MM.1S (cell line): ENCODE measurements at regions not wholly inside any gene's neighbourhood (a gene's known extent, or its start where the extent isn't known, plus 50 kb on each side); places are given as distances from the start of the nearest gene placed in this dataset.

Experiments
- DNase-seq: peaks from one replicate; pipeline ENCODE4 v3.0.0-alpha.2; 2015
- H2AFZ ChIP-seq: fragments of 300-600 bp; sonication (generic); 2 replicates; pipeline ENCODE4 v1.6.0; 2016; ENCODE audit warnings: antibody characterized with exemption, low read length
- H3F3A ChIP-seq: fragments of 300-600 bp; sonication (generic); 2 replicates; pipeline ENCODE4 v1.6.1; 2016; ENCODE audit warnings: mild to moderate bottlenecking, antibody characterized with exemption, low read length, moderate library complexity, mixed read lengths; ENCODE audit not compliant: insufficient read depth
- H3K27ac ChIP-seq: fragments of 300-600 bp; sonication (generic); 2 replicates; pipeline ENCODE4 v1.5.1; 2016; ENCODE audit warnings: mild to moderate bottlenecking, low read length
- H3K27me3 ChIP-seq: fragments of 300-600 bp; sonication (generic); replicated peaks from 2 replicates; pipeline ENCODE4 v1.6.0; 2016; ENCODE audit warnings: low read length; ENCODE audit not compliant: insufficient read depth
- H3K36me3 ChIP-seq: fragments of 300-600 bp; sonication (generic); replicated peaks from 2 replicates; pipeline ENCODE4 v1.6.1; 2016; ENCODE audit warnings: mild to moderate bottlenecking, low read length, mixed read lengths; ENCODE audit not compliant: insufficient read depth
- H3K4me1 ChIP-seq: fragments of 300-600 bp; sonication (generic); 2 replicates; pipeline ENCODE4 v1.6.1; 2016; ENCODE audit warnings: low read length, mixed read lengths
- H3K4me2 ChIP-seq: fragments of 300-600 bp; sonication (generic); 2 replicates; pipeline ENCODE4 v1.6.0; 2016; ENCODE audit warnings: low read depth, low read length
- H3K4me3 ChIP-seq: fragments of 300-600 bp; sonication (generic); 2 replicates; pipeline ENCODE4 v1.5.1; 2016; ENCODE audit warnings: low read length, mixed read lengths
- H3K79me2 ChIP-seq: fragments of 300-600 bp; sonication (generic); 2 replicates; pipeline ENCODE4 v1.6.1; 2016; ENCODE audit warnings: mixed run types, low read length, mixed read lengths
- H3K9ac ChIP-seq: fragments of 300-600 bp; sonication (generic); 2 replicates; pipeline ENCODE4 v1.6.1; 2016; ENCODE audit warnings: low read length, mixed read lengths
- H3K9me2 ChIP-seq: fragments of 300-600 bp; sonication (generic); replicated peaks from 2 replicates; pipeline ENCODE4 v1.6.1; 2016; ENCODE audit warnings: mild to moderate bottlenecking, low read length, mixed read lengths; ENCODE audit not compliant: insufficient read depth
- H3K9me3 ChIP-seq: fragments of 300-600 bp; sonication (generic); replicated peaks from 2 replicates; pipeline ENCODE4 v1.6.1; 2016; ENCODE audit warnings: mild to moderate bottlenecking, low read length, mixed read lengths; ENCODE audit not compliant: insufficient read depth
- H4K20me1 ChIP-seq: fragments of 300-600 bp; sonication (generic); 2 replicates; pipeline ENCODE4 v1.6.1; 2016; ENCODE audit warnings: mild to moderate bottlenecking, low read length, moderate library complexity, mixed read lengths; ENCODE audit not compliant: insufficient read depth
- EZH2 ChIP-seq: fragments of 300-600 bp; sonication (generic); optimal IDR thresholded peaks from 2 replicates; pipeline ENCODE3; 2017; ENCODE audit warnings: low read depth, mild to moderate bottlenecking, antibody characterized with exemption, low read length, mixed read lengths
- EZH2phosphoT487 ChIP-seq: fragments of 300-600 bp; sonication (generic); IDR thresholded peaks from 2 replicates; pipeline ENCODE4 v1.6.1; 2018; ENCODE audit warnings: antibody characterized with exemption, low read length
- TF ChIP-seq, protein P1 (sequence below): fragments of 300-600 bp; sonication (generic); IDR thresholded peaks from 2 replicates; pipeline ENCODE4 v1.5.1; 2016; ENCODE audit warnings: antibody characterized with exemption, low read length, mixed read lengths

DNA sequence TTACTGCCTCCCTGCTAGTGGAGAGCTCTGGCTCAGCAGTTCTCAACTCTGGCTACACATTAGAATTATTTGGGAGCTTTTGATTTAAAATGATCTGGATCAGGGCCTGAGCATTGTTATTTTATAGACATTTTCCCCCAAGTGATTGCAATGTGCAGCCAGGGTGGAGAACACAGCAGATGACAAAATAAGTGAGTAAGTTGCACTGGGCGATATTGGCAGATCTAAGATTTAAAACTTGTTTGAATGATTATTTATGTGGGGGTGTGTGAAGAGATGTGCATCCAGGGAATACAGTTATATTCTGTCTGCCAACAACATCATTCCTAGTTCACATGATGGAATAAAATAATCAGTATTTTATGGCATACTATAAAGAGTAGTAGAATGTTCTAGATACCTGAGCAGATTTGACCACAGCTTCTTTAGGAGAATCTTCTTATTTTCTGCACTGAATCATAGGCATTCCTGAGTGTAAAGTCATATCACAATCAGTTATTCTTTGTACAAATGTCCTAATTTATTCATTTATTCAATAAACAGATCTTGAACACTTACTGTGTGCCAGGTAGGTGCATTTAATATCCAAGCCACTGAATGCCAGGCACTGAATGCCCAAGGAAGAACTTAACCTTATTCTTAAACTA lies 123.9 kb downstream of the UCHL1 start:
- H2AFZ ChIP-seq = no peak overlapping the region
- no peaks in the 10 kb centered on the region for H3K9me2 ChIP-seq
- no peak for DNase-seq
- no peaks in the 10 kb centered on the region for H3K9me3 ChIP-seq
- no peak overlapping the region for H3K4me2 ChIP-seq
- TF ChIP-seq, protein P1, sequence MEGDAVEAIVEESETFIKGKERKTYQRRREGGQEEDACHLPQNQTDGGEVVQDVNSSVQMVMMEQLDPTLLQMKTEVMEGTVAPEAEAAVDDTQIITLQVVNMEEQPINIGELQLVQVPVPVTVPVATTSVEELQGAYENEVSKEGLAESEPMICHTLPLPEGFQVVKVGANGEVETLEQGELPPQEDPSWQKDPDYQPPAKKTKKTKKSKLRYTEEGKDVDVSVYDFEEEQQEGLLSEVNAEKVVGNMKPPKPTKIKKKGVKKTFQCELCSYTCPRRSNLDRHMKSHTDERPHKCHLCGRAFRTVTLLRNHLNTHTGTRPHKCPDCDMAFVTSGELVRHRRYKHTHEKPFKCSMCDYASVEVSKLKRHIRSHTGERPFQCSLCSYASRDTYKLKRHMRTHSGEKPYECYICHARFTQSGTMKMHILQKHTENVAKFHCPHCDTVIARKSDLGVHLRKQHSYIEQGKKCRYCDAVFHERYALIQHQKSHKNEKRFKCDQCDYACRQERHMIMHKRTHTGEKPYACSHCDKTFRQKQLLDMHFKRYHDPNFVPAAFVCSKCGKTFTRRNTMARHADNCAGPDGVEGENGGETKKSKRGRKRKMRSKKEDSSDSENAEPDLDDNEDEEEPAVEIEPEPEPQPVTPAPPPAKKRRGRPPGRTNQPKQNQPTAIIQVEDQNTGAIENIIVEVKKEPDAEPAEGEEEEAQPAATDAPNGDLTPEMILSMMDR = no peak
- TF ChIP-seq EZH2 (no peak), EZH2phosphoT487 (no peak)
- no peaks in the 10 kb centered on the region for H4K20me1 ChIP-seq
- H3F3A ChIP-seq = no peaks in the 10 kb centered on the region
- no peaks in the 10 kb centered on the region for H3K4me1 ChIP-seq
- H3K36me3 ChIP-seq = no peaks in the 10 kb centered on the region
- H3K4me3 ChIP-seq = no peak overlapping the region
- H3K9ac ChIP-seq = no peak overlapping the region
- no peaks in the 10 kb centered on the region for H3K27me3 ChIP-seq
- H3K27ac ChIP-seq = no peak overlapping the region
- H3K79me2 ChIP-seq = no peaks in the 10 kb centered on the region

DNA sequence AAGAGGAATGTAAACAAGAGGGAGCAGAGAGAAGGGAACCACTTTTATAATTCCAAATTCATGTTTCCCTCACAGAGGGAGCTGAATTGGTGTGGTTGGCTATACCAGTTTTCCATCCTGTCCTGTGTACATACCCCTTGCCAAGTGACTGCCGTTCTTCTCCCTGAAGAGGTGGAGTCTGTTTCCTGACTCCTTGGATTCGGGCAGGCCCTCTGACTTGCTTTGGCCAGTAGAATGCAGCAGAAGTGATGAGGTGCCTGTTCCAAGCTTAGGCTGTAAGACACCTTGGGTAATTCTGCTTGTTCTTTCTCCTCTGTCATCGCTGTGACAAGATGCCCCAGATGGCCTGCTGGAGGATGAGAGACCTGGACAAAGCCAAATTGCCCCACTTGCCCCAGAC lies 124.7 kb downstream of the UCHL1 start:
- no peaks in the 10 kb centered on the region for H3K4me1 ChIP-seq
- H3K27ac ChIP-seq = no peak overlapping the region
- H3K9me2 ChIP-seq = no peaks in the 10 kb centered on the region
- no peak overlapping the region for H3K4me2 ChIP-seq
- H3K9ac ChIP-seq = no peak overlapping the region
- no peaks in the 10 kb centered on the region for H3K27me3 ChIP-seq
- no peaks in the 10 kb centered on the region for H3K9me3 ChIP-seq
- H2AFZ ChIP-seq = no peak overlapping the region
- H3K36me3 ChIP-seq = no peaks in the 10 kb centered on the region
- H3K79me2 ChIP-seq = no peaks in the 10 kb centered on the region
- H3K4me3 ChIP-seq = no peak overlapping the region
- no peaks in the 10 kb centered on the region for H3F3A ChIP-seq
- TF ChIP-seq, protein P1 = no peak
- TF ChIP-seq EZH2 (no peak), EZH2phosphoT487 (no peak)
- no peaks in the 10 kb centered on the region for H4K20me1 ChIP-seq
- no peak for DNase-seq

DNA sequence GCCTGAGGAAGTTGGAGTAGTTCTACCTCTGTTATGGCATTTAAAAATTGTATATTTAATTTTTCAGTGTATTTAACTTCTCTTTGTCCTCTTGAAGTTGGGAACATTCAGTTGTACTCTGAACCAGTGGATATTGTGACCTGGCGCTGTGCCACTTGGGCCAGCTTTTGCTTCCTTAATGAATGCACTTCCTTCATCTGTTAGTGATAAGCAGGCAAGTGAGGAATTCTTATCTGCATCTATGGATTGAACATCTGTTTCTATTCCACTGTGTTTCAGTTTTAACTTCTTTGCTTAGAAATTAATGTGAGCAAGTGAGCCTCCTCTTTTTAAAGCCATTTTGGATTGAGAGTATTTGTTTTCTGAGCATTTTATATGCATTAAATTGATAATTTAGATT lies 128.3 kb downstream of the UCHL1 start:
- H3K4me2 ChIP-seq = no peak overlapping the region
- TF ChIP-seq EZH2 = no peak
- TF ChIP-seq EZH2phosphoT487 = no peak
- TF ChIP-seq, protein P1 = no peak

More for the DNA sequence above, 128.3 kb downstream of the UCHL1 start:
- Histone ChIP-seq H3K9ac (no peak overlapping the region), H2AFZ (no peak overlapping the region), H3K27me3 (no peaks in the 10 kb centered on the region), H4K20me1 (no peaks in the 10 kb centered on the region), H3K4me3 (no peak overlapping the region), H3K9me3 (no peaks in the 10 kb centered on the region), H3K36me3 (no peaks in the 10 kb centered on the region), H3K27ac (no peak overlapping the region), H3K9me2 (no peaks in the 10 kb centered on the region), H3F3A (no peaks in the 10 kb centered on the region), H3K4me1 (no peaks in the 10 kb centered on the region), H3K79me2 (no peaks in the 10 kb centered on the region)
- no peak for DNase-seq
